GOT3 (cell line): ENCODE measurements at regions not wholly inside any gene's neighbourhood (a gene's known extent, or its start where the extent isn't known, plus 50 kb on each side); places are given as distances from the start of the nearest gene placed in this dataset.
"Not testable (repeated sequence)": the region's sequence is repeated elsewhere in the genome, so short reads cannot be mapped to it uniquely, and the experiment has no call there.

ENCODE experiments used
- DNase-seq: peaks from one replicate; lab custom pipeline; 2025; ENCODE audit warnings: mixed read lengths; lab: John Stamatoyannopoulos, UW

GRCh38 chr5:158516521-158516920, 583.2 kb downstream of the EBF1 start:
- DNase-seq: no peak

DNA sequence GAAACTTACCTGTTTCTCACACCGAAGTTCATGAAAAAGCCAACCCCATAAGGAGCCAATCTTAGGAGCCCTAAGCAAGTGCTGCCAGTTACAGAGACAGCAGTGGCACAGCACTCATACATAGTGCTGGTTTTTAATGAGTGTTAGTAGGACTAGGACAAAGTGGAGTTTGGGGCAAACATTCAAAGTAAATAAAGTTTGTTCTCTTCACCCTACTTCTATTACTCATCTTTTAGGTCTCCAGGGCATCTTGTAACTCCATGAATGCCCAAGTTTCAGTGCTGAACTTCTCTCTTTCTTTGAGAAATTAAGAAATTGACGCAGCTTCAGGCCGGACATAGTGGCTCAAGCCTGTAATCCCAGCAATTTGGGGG, 584.7 kb downstream of the EBF1 start:
- no peak for DNase-seq

DNA sequence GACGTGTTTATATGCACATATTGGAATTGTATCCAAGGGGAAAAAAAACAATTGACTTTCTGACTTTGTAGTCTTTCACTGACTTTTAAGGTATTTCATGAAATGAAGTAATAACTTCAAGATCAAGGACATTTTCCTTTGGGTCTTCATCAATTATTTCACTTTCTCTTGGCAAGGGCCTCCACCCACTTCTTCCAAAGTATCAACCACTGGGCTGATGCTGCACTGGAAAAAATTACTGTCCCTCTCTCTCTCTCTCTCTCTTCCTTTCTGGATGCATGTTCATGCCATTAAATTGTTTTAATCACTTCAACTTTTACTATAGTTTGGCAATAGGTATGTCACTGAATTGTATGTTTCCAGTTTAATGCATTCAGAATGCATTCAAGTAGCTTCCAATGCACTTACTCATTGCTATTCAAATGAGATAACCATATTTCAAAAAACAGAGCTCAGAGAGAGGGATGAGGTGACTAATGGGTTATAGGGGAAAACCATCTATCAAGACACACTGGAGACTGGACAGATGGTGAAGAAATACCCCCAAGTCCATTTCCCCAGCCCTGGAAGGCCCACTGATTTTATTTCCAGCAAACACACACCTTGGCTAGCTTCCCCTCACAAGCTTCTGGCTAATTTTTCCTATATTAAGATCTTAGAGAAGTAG, 585.3 kb downstream of the EBF1 start:
- DNase-seq: no peak

GRCh38 chr5:158513490-158514318, 586.0 kb downstream of the EBF1 start:
- DNase-seq: no peak

GRCh38 chr5:158511454-158511853, 588.3 kb downstream of the EBF1 start:
- no peak for DNase-seq

- DNase-seq: no peak
These were observed 589.2 kb downstream of the EBF1 start for GRCh38 chr5:158510479-158510878.

GRCh38 chr5:158506648-158507047, 593.1 kb downstream of the EBF1 start:
- no peak for DNase-seq

DNA sequence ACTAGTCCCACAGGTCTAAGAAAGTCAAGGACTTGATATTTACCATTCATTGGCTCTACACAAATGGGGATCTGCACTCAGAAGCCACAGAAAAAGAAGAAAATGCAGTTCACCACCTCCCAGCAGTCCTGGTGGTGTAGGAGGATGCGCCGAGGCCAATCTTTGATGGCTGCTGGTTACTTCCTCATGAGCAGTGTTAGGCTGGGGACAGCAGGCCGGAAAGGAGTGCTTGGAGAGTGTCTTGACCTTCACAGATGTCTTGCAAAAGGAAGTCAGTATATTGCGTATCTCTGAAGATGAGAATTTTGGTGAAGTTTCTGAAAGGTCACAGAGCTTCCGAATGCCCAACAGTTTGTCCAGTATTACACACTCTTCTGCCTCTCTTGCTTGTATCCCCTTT, 597.0 kb downstream of the EBF1 start:
- DNase-seq: no peak

GRCh38 chr5:158499892-158500418, 599.8 kb downstream of the EBF1 start:
- no peak for DNase-seq

DNA sequence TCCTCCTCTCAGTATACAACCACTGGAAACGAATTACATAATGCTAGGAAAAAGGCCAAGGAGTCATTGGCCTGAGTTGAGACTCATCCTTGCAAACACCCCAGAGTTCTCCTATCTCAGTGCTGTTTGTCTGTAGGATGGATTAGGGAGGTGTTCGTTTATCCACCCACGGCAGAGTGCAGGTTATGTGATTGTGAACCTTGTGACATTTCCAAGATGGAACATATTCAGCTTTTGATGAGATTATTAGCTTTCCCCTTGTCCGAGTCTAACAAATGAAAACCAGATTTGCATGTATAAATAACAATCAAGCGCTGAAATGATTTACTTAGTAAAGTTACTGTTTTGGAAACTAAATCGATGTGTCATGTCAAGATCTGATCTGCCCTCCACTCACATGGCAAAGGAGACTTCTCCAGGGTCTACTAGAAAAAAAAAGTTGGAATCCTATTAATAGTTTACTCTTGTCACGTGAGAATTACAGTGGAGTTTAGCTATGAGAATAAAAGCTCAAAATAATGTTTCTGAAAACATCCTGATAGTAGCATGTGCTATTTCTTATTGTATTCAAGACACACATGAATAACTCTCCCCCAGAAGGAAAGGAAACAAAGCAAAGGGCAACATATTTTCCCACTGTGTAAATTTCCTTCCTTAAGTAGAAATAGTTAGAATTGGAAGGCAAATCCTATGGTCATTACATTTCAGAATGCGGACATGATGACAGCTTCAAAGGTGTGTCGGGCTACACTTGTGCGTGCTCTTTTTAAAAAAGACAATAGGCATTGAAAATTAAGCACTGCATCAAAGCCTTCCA, 600.4 kb downstream of the EBF1 start:
- no peak for DNase-seq

DNA sequence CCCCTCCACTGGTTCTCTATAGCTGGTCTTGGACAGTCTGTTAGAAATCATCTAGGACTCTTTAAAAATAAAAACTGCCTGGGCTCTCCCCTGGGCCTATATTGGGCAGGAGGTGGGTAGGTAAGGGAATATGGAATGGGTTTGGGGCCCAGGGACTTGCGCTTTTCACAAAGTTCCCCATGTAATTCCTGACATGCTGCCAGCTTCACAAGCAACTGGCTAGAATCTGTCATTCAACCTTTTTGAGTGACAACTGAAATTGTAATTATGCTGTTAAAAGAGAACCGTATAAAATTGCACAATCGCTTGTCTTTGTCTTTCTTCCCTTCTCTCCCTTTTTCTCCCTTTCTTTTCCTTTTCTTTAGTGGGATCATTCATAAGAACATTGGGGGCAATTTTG, 603.1 kb downstream of the EBF1 start:
- no peak for DNase-seq

DNA sequence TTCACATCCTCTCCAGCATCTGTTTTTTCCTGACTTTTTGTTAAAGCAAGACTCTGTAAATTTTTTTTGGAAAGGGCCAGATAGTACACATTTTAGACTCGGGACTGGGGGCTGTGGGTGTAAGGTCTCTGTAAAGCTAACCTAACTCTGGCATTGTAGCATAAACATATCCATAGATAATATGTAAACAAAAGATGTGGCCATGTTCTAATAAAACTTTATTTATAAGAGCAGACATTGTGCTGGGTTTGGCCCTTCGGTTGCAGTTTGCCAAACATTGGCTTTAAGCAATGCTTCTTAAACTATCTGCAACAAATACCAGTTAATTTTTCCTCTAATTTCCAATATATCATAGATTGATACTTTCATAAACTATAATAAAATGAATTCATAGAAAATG, 605.2 kb downstream of the EBF1 start:
- no peak for DNase-seq

DNA sequence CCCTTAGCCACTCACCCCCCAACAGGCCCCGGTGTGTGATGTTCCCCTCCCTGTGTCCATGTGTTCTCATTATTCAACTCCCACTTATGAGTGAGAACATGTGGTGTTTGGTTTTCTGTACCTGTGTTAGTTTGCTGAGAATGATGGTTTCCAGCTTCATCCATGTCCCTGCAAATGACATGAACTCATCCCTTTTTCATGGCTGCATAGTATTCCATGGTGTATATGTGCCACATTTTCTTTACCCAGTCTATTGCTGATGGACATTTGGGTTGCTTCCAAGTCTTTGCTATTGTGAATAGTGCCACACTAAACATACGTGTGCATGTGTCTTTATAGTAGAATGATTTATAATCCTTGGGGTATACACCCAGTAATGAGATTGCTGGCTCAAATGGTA, 605.7 kb downstream of the EBF1 start:
- DNase-seq: not testable (repeated sequence)

- peak; percentile 5 for DNase-seq
These were observed 606.9 kb downstream of the EBF1 start for GRCh38 chr5:158492841-158493242.

- DNase-seq: no peak
These were observed 607.6 kb downstream of the EBF1 start for GRCh38 chr5:158492136-158492535.

DNA sequence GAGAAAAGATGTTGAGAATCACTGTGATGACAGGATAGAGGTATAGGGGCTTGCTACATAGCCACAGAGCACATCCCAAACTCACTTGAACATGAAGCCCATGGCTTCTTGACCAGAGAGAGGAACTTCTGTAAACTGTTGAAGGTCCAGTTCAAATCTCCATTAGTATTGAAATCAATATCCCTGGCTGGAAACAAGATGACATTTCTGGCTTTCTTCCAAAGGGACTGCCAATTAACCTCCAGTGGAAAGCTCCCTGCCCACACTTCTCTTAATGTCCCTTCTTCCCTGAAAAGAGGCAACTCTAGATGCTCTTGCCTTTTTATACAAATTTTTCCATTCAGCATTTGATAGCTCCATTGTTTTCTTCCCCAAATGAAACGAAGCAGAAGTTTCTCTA, 612.1 kb downstream of the EBF1 start:
- no peak for DNase-seq

DNA sequence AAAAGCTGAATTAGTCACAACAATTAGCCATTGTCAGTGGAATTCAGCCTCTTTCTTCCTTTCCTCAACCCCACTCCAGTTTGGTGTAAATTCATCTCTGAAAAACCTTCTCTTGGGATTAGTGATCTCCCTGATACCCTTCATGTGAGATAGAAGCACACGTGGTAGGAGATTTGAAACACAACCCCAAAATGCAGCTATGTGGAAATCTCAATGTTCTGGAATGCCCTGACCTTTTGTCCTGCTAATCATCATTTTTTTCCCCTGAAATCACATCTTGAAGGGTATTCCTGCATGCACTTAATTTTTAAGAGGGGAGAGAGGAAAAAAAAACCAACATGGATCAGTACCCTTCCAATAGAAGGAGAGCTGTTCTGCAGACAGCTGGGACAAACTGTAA, 612.6 kb downstream of the EBF1 start:
- DNase-seq: no peak

DNA sequence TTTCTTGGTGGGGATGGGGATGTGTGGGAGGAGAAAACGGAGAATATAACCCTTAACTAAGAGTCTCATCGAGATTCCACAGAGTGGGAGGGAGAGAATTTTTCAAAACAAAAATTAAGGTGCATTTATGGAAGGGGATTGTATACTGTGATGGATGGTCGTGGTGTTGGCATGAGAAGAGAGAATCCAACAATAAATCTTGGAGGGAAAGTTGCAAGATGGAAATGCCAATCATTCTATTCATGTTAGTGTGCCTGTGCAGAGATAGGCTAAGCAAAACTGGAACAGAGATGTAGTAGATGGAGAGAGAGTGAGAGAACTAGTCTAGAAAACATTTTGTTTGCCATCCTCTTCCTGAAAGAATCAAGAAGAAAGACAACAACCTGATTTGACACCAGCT, 613.1 kb downstream of the EBF1 start:
- no peak for DNase-seq

DNA sequence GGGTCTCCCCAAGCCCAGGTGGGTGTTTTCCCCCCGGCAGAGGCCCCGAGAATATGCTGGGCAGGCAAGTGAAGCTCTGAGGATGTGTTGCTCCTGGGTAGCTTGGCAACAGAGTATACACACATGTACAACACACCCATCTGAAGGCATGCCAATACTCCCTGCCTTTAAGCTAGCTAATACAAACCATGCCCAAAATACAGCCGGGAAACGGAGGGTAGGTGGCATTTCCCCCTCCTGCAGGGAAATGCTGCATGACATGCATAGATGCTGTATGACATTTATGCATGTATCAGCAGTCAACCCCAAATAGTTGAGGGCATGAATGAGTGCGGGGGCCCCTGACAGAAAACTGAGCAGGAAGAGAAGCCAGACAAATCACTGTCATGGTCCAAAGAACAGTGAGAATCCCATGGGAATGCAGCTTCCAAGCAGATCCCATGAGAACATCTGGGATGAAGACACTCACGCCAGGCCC, 614.1 kb downstream of the EBF1 start:
- DNase-seq: no peak

GRCh38 chr5:158485047-158485446, 614.7 kb downstream of the EBF1 start:
- DNase-seq: no peak

- no peak for DNase-seq
These were observed 615.6 kb downstream of the EBF1 start for GRCh38 chr5:158484150-158484549.

DNA sequence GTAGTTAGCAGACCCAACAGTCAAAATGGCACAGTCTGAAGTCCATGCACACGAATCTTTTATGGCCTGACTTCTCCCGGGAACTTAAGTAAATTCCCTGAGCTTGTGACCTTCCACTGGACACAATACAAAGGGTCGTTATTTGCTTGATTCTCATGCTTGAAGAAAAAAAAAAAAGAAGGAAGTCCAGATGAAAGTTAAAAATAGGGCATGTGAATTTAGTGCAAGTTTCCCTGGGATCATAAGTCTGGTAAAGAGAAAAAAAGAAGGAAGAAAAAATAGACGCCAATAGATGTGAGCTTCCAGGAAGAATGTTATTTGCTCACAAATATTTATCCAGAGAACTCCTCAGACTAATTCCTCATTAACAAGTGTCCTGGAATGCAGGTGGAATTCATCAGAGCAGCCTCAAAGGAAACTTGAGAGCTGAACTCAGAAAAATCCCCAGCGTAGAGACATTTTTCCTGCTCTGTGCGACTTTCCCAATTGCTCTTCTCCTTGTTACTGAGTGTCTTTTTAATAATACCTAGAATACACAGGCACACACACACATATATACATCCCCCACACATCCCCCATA, 616.3 kb downstream of the EBF1 start:
- no peak for DNase-seq
